Liver (tissue), 7 donors: ENCODE measurements at regions not wholly inside any gene's neighbourhood (a gene's known extent, or its start where the extent isn't known, plus 50 kb on each side); places are given as distances from the start of the nearest gene placed in this dataset.

Source experiments
- DNase-seq: peaks from one replicate; pipeline ENCODE4 v3.0.0-alpha.2; 2017; ENCODE audit warnings: low spot score
- H3K27ac ChIP-seq, 2 donors: one replicate each; pipeline ENCODE4 v1.7.0; 2013; ENCODE audit warnings: inconsistent platforms in 2 of 2, low read length in 2 of 2, control low read depth in 1 of 2, low read depth in 1 of 2, mild to moderate bottlenecking in 1 of 2
- H3K27me3 ChIP-seq, 4 donors: one replicate each; pipeline versions ENCODE4 v1.6.1 to v1.7.0; 2013; ENCODE audit warnings: low read length in 3 of 4, inconsistent platforms in 1 of 4, mild to moderate bottlenecking in 1 of 4, moderate library complexity in 1 of 4; ENCODE audit not compliant: control insufficient read depth in 4 of 4, insufficient read depth in 4 of 4
- H3K36me3 ChIP-seq, 4 donors: one replicate each; pipeline versions ENCODE4 v1.6.1 to v1.7.0; 2013; ENCODE audit warnings: low read length in 3 of 4, mild to moderate bottlenecking in 3 of 4, low read depth in 1 of 4, moderate library complexity in 1 of 4; ENCODE audit not compliant: control insufficient read depth in 4 of 4, insufficient read depth in 3 of 4
- H3K4me1 ChIP-seq, 4 donors: one replicate each; pipeline versions ENCODE4 v1.6.1 to v1.7.0; 2013; ENCODE audit warnings: low read length in 3 of 4, mild to moderate bottlenecking in 3 of 4, moderate library complexity in 1 of 4; ENCODE audit not compliant: control insufficient read depth in 4 of 4, insufficient read depth in 4 of 4
- H3K4me3 ChIP-seq, 3 donors: one replicate each; pipeline versions ENCODE4 v1.6.1 to v1.7.0; 2013; ENCODE audit warnings: low read length in 3 of 3, control low read depth in 1 of 3, low read depth in 1 of 3, mild to moderate bottlenecking in 1 of 3
- H3K9ac ChIP-seq, 2 donors: one replicate each; pipeline ENCODE4 v1.7.0; 2013; ENCODE audit warnings: low read length in 2 of 2, mild to moderate bottlenecking in 2 of 2, moderate library complexity in 2 of 2, control low read depth in 1 of 2, low read depth in 1 of 2
- H3K9me3 ChIP-seq, 4 donors: one replicate each; pipeline versions ENCODE4 v1.6.1 to v1.7.0; 2013; ENCODE audit warnings: low read length in 3 of 4; ENCODE audit not compliant: control insufficient read depth in 4 of 4
- ATF3 ChIP-seq: IDR thresholded peaks from 2 replicates; pipeline ENCODE4 v1.6.1; 2016; ENCODE audit warnings: antibody characterized with exemption
- FOXA2 ChIP-seq: IDR thresholded peaks from 2 replicates; pipeline ENCODE4 v1.6.1; 2016; ENCODE audit warnings: antibody characterized with exemption
- GABPA ChIP-seq, 2 donors: IDR thresholded peaks in 1 of 2; conservative IDR thresholded peaks in 1 of 2; 2 replicates each; pipeline ENCODE4 v1.6.1; 2016; ENCODE audit warnings: antibody characterized with exemption in 2 of 2, mild to moderate bottlenecking in 1 of 2, moderate library complexity in 1 of 2
- HNF4G ChIP-seq: IDR thresholded peaks from 2 replicates; pipeline ENCODE4 v1.6.1; 2016; ENCODE audit warnings: antibody characterized with exemption
- JUND ChIP-seq, 2 donors: IDR thresholded peaks; 2 replicates each; pipeline ENCODE4 v1.6.1; 2016; ENCODE audit warnings: antibody characterized with exemption in 2 of 2
- MAX ChIP-seq: IDR thresholded peaks from 2 replicates; pipeline ENCODE4 v1.6.1; 2016; ENCODE audit warnings: antibody characterized with exemption
- RAD21 ChIP-seq, 2 donors: IDR thresholded peaks; 2 replicates each; pipeline ENCODE4 v1.6.1; 2016; ENCODE audit warnings: antibody characterized with exemption in 2 of 2, mild to moderate bottlenecking in 2 of 2
- REST ChIP-seq: IDR thresholded peaks from 2 replicates; pipeline ENCODE4 v1.6.1; 2016; ENCODE audit warnings: antibody characterized with exemption, mild to moderate bottlenecking
- TAF1 ChIP-seq: conservative IDR thresholded peaks from 2 replicates; pipeline ENCODE4 v1.6.1; 2016; ENCODE audit warnings: antibody characterized with exemption, mild to moderate bottlenecking
- YY1 ChIP-seq: IDR thresholded peaks from 2 replicates; pipeline ENCODE4 v1.6.1; 2016; ENCODE audit warnings: antibody characterized with exemption, mild to moderate bottlenecking
- ZBTB33 ChIP-seq: IDR thresholded peaks from 2 replicates; pipeline ENCODE4 v1.6.1; 2016; ENCODE audit warnings: antibody characterized with exemption
- WGBS: extraction: QIAGEN DNeasy Blood & Tissue Kit; methylation state at CpG from one replicate; pipeline ENCODE4 v1.1.7; 2013; 5-methylcytosine and 5-hydroxymethylcytosine counted together
- donor health status: healthy.
- donor health status: healthy.
- donor health status: healthy.
- donor health status: healthy.

- Histone ChIP-seq H3K27me3 (no peaks in the 10 kb centered on the region), H3K9ac (no peak overlapping the region), H3K27ac (no peak overlapping the region), H3K4me1 (no peaks in the 10 kb centered on the region), H3K4me3 (no peak overlapping the region), H3K9me3 (no peaks in the 10 kb centered on the region), H3K36me3 (no peaks in the 10 kb centered on the region)
- TF ChIP-seq RAD21 (IDR thresholded peaks at IDR 0.05): peak; percentile 29 to 38
- no peak for TF ChIP-seq REST
- no peak for DNase-seq
These were observed 580.6 kb downstream of the EPHA5 start for GRCh38 chr4:65089666-65090065.

- Histone ChIP-seq H3K36me3 (no peaks in the 10 kb centered on the region), H3K4me1 (no peaks in the 10 kb centered on the region), H3K27ac (no peak overlapping the region), H3K4me3 (no peak overlapping the region), H3K9me3 (no peaks in the 10 kb centered on the region), H3K27me3 (no peaks in the 10 kb centered on the region), H3K9ac (no peak overlapping the region)
- no peak for DNase-seq
- WGBS: 38% methylated on average over 3 of the region's 3 CpGs
- TF ChIP-seq JUND (IDR thresholded peaks at IDR 0.05) (no peak), TAF1 (no peak), GABPA (IDR thresholded peaks at IDR 0.05 in 1 of 2, conservative IDR thresholded peaks at IDR 0.05 in 1 of 2) (no peak), REST (no peak), ZBTB33 (no peak)
These were observed 587.2 kb downstream of the EPHA5 start for GRCh38 chr4:65083076-65083475.

GRCh38 chr4:65071564-65071963 is 598.7 kb downstream of the EPHA5 start:
- H3K36me3 ChIP-seq: no peaks in the 10 kb centered on the region
- no peaks in the 10 kb centered on the region for H3K27me3 ChIP-seq
- no peak for DNase-seq
- no peaks in the 10 kb centered on the region for H3K9me3 ChIP-seq
- no peak overlapping the region for H3K4me3 ChIP-seq
- no peaks in the 10 kb centered on the region for H3K4me1 ChIP-seq
- WGBS: 67% methylated on average over 1 of the region's 1 CpG
- no peak overlapping the region for H3K27ac ChIP-seq
- H3K9ac ChIP-seq: no peak overlapping the region
- TF ChIP-seq REST (no peak), YY1 (no peak), GABPA (IDR thresholded peaks at IDR 0.05 in 1 of 2, conservative IDR thresholded peaks at IDR 0.05 in 1 of 2) (no peak), HNF4G (no peak), MAX (no peak), FOXA2 (no peak), JUND (IDR thresholded peaks at IDR 0.05) (no peak), ZBTB33 (no peak), ATF3 (no peak)
